Right lobe of liver (tissue), 6 donors: ENCODE measurements at regions not wholly inside any gene's neighbourhood (a gene's known extent, or its start where the extent isn't known, plus 50 kb on each side); places are given as distances from the start of the nearest gene placed in this dataset.

Experiments used
- ATAC-seq, 4 donors: fragments of 200-7000 bp; cut with Tn5 transposase; one replicate each; pipeline ENCODE4 v1.9.1; 2020; ENCODE audit warnings: mild to moderate bottlenecking in 4 of 4, moderate library complexity in 4 of 4
- DNase-seq, 3 donors: peaks; one replicate each; pipeline ENCODE4 v3.0.0-alpha.2; 2020
- H3K27ac ChIP-seq, 3 donors: fragments of 200-600 bp; one replicate each; pipeline ENCODE4 v1.8.0; 2022
- H3K27me3 ChIP-seq, 2 donors: fragments of 200-600 bp; one replicate each; pipeline ENCODE4 v1.8.0; 2022
- H3K36me3 ChIP-seq, 4 donors: fragments of 200-600 bp; sonication (generic) in 1 of 4; one replicate each; pipeline versions ENCODE4 v1.5.1 to v1.8.0; 2017 to 2022; ENCODE audit warnings: control low read depth in 1 of 4
- H3K4me1 ChIP-seq, 4 donors: fragments of 200-600 bp; sonication (generic) in 1 of 4; one replicate each; pipeline versions ENCODE4 v1.5.1 to v1.8.0; 2017 to 2022; ENCODE audit warnings: control low read depth in 1 of 4
- H3K4me3 ChIP-seq, 3 donors: fragments of 200-600 bp; one replicate each; pipeline ENCODE4 v1.8.0; 2022
- H3K9me3 ChIP-seq, 4 donors: fragments of 200-600 bp; sonication (generic) in 1 of 4; one replicate each; pipeline versions ENCODE4 v1.5.1 to v1.8.0; 2017 to 2022; ENCODE audit warnings: control low read depth in 1 of 4
- POLR2A ChIP-seq: fragments of 450-650 bp; IDR thresholded peaks from one replicate; pipeline ENCODE4 v1.6.1; 2017; ENCODE audit warnings: antibody characterized with exemption, mild to moderate bottlenecking
- WGBS: methylation state at CpG from one replicate; pipeline ENCODE4 v1.1.6; 2018; ENCODE audit warnings: low coverage, low lambda C conversion rate; ENCODE audit not compliant: insufficient coverage; ENCODE audit errors: missing lambda C conversion rate; 5-methylcytosine and 5-hydroxymethylcytosine counted together
- intact Hi-C, 2 donors: fragments of 100-400 bp; cut with DNase I; formaldehyde crosslinking; loops; one replicate each; pipeline versions ENCODE4 v1.11.2 to v1.14.1; 2022
- TF ChIP-seq, protein P1 (sequence below), 4 donors: fragments of 200-600 bp in 3 of 4; fragments of 450-650 bp in 1 of 4; IDR thresholded peaks; one replicate each; pipeline versions ENCODE4 v1.5.1 to v1.8.0; 2016 to 2022; ENCODE audit warnings: antibody characterized with exemption in 4 of 4, mild to moderate bottlenecking in 2 of 4
- donor health status: DM: no; HTN: yes; CAD: no.
- donor health status: DM: no; HTN: no; CAD: no.
- donor health status: DM: no; HTN: no; CAD: no.
- donor health status: DM: no; HTN: yes; CAD: no.
- donor health status: DM: no; HTN: yes; CAD: no.

GRCh38 chr5:68499987-68500386 lies 284.4 kb downstream of the PIK3R1 start:
- no peak overlapping the region for H3K4me3 ChIP-seq
- H3K36me3 ChIP-seq, result no peaks in the 10 kb centered on the region
- 86% methylated on average over 4 of the region's 4 CpGs for WGBS
- H3K9me3 ChIP-seq, result no peaks in the 10 kb centered on the region
- ATAC-seq (no peak), DNase-seq (no peak)
- intact Hi-C loops, result no loop called here
- no peak overlapping the region for H3K27ac ChIP-seq
- TF ChIP-seq POLR2A, result no peak
- TF ChIP-seq, protein P1, sequence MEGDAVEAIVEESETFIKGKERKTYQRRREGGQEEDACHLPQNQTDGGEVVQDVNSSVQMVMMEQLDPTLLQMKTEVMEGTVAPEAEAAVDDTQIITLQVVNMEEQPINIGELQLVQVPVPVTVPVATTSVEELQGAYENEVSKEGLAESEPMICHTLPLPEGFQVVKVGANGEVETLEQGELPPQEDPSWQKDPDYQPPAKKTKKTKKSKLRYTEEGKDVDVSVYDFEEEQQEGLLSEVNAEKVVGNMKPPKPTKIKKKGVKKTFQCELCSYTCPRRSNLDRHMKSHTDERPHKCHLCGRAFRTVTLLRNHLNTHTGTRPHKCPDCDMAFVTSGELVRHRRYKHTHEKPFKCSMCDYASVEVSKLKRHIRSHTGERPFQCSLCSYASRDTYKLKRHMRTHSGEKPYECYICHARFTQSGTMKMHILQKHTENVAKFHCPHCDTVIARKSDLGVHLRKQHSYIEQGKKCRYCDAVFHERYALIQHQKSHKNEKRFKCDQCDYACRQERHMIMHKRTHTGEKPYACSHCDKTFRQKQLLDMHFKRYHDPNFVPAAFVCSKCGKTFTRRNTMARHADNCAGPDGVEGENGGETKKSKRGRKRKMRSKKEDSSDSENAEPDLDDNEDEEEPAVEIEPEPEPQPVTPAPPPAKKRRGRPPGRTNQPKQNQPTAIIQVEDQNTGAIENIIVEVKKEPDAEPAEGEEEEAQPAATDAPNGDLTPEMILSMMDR (IDR thresholded peaks at IDR 0.05), result no peak
- H3K4me1 ChIP-seq, result no peaks in the 10 kb centered on the region
- no peaks in the 10 kb centered on the region for H3K27me3 ChIP-seq

DNA sequence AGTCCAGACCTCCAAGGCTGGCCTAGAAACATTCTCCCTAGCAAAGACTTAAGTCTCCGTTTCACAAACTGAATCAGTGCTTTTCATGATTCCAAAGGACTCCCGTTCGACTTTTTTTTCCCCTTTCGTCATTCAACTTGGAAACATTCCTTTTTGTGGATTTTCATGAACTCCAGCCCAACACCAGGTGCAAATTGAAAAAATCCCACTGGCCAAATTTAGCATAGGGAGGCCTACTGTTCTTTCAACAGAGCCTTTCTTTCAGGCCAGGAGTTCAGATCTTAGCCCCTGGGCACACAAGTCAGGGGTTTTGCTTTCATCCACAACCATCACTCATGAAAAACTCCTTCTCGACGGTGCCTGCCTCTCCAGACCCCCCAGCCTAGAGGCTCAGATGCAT lies 285.3 kb downstream of the PIK3R1 start:
- no peak overlapping the region for H3K4me3 ChIP-seq
- WGBS, result 93% methylated on average over 6 of the region's 6 CpGs
- TF ChIP-seq, protein P1 (IDR thresholded peaks at IDR 0.05), result no peak
- TF ChIP-seq POLR2A, result no peak

DNA sequence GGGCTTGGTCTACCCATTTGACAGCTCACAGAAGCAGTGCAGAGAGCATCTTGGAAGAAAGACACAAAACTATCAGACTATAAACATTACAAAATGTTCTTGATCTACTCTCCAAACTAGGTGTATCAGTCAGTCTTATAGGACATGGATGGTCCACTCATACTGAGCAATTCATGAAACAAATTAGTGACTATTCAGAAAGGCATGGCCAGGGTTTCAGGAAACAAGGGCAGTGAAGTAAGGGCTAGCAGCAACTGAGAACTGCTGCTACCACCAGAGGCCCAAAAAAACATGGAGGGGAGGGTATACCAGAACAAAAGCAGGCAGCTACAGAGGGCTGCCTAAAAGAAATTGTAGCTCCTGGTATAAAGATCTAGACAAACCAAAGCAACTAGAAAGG lies 287.0 kb downstream of the PIK3R1 start:
- Histone ChIP-seq H3K36me3 (no peaks in the 10 kb centered on the region), H3K4me3 (no peak overlapping the region), H3K27ac (no peak overlapping the region), H3K27me3 (no peaks in the 10 kb centered on the region), H3K4me1 (no peaks in the 10 kb centered on the region), H3K9me3 (no peaks in the 10 kb centered on the region)
- ATAC-seq (no peak), DNase-seq (no peak)
- no peak for TF ChIP-seq POLR2A
- TF ChIP-seq, protein P1 (IDR thresholded peaks at IDR 0.05), result no peak
- intact Hi-C loops, result no loop called here

More for the DNA sequence above, 285.3 kb downstream of the PIK3R1 start:
- Histone ChIP-seq H3K27ac (no peak overlapping the region), H3K27me3 (no peaks in the 10 kb centered on the region), H3K4me1 (no peaks in the 10 kb centered on the region), H3K9me3 (no peaks in the 10 kb centered on the region), H3K36me3 (no peaks in the 10 kb centered on the region)
- DNase-seq (no peak), ATAC-seq (no peak)
- intact Hi-C loops, result no loop called here

DNA sequence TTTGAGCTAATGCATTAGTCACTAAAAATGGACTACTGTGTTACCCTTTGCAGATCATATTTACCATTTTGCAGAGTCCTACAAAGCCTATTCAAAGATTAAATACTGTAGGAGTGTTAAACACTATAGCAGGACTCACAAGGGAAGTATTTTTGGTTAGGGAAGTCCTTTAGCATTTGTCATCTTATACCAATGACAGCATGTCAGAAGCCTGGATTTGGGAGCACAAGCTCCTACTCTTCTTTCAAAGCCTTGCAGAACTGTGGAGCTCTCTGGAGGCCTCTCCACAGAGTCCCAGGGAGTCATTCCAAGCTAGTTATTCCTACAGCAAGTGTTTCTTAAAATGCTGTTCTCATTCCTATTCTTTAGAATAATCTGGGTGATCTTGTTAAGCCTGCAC lies 288.8 kb downstream of the PIK3R1 start:
- H3K36me3 ChIP-seq, result no peaks in the 10 kb centered on the region
- no peak for ATAC-seq
- DNase-seq, result no peak
- no peaks in the 10 kb centered on the region for H3K27me3 ChIP-seq
- H3K27ac ChIP-seq, result no peak overlapping the region
- no peak for TF ChIP-seq POLR2A
- TF ChIP-seq, protein P1 (IDR thresholded peaks at IDR 0.05), result no peak
- no peaks in the 10 kb centered on the region for H3K4me1 ChIP-seq
- no peak overlapping the region for H3K4me3 ChIP-seq
- intact Hi-C loops, result no loop called here
- no peaks in the 10 kb centered on the region for H3K9me3 ChIP-seq
